ENCODE measurements at regions not wholly inside any gene's neighbourhood (a gene's known extent, or its start where the extent isn't known, plus 50 kb on each side); places are given as distances from the start of the nearest gene placed in this dataset.

DNA sequence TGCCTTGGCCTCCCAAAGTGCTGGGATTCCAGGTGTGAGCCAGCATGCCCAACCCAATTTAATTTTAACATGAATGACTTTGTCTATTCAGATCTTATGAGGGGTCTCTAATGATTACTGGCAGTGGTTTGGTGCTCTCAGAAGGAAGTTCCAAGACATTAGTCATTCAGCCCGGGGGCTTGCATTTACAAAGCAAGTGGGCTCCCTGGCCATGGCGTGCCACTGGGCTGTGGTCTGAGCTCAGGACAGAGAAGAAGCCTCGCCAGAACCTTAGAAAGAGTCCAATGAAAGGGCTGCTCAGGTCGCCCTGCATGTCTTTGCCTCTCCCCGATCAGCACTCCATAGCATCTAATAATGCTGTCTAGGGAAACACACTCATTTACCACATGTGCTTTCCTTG is 182.6 kb upstream of the CHAC2 start:
- Histone ChIP-seq H3K9me3 (replicated peaks; ENCODE audit: insufficient read depth, low read length) (no peaks in the 10 kb centered on the region), H3K9me2 (replicated peaks; ENCODE audit: insufficient read depth, low read length) (no peaks in the 10 kb centered on the region), H3K4me1 (ENCODE audit: low read length) (no peaks in the 10 kb centered on the region), H3K79me2 (ENCODE audit: low read length) (no peaks in the 10 kb centered on the region), H4K20me1 (ENCODE audit: insufficient read depth, low read length) (no peaks in the 10 kb centered on the region), H2AFZ (ENCODE audit: low read length) (no peak overlapping the region), H3K9ac (ENCODE audit: low read length) (no peak overlapping the region), H3F3A (ENCODE audit: insufficient read depth, low read length) (no peaks in the 10 kb centered on the region), H3K27me3 (replicated peaks; ENCODE audit: insufficient read depth, low read length) (no peaks in the 10 kb centered on the region), H3K27ac (ENCODE audit: low read length) (no peak overlapping the region), H3K36me3 (replicated peaks; ENCODE audit: insufficient read depth, low read length) (no peaks in the 10 kb centered on the region), H3K4me2 (ENCODE audit: low read depth, low read length) (no peak overlapping the region), H3K4me3 (ENCODE audit: low read length) (no peak overlapping the region)
- no peak for DNase-seq
- TF ChIP-seq, protein P1, sequence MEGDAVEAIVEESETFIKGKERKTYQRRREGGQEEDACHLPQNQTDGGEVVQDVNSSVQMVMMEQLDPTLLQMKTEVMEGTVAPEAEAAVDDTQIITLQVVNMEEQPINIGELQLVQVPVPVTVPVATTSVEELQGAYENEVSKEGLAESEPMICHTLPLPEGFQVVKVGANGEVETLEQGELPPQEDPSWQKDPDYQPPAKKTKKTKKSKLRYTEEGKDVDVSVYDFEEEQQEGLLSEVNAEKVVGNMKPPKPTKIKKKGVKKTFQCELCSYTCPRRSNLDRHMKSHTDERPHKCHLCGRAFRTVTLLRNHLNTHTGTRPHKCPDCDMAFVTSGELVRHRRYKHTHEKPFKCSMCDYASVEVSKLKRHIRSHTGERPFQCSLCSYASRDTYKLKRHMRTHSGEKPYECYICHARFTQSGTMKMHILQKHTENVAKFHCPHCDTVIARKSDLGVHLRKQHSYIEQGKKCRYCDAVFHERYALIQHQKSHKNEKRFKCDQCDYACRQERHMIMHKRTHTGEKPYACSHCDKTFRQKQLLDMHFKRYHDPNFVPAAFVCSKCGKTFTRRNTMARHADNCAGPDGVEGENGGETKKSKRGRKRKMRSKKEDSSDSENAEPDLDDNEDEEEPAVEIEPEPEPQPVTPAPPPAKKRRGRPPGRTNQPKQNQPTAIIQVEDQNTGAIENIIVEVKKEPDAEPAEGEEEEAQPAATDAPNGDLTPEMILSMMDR (IDR thresholded peaks at IDR 0.05; ENCODE audit: low read length): no peak
- TF ChIP-seq EZH2phosphoT487 (IDR thresholded peaks at IDR 0.05; ENCODE audit: low read length): no peak
- TF ChIP-seq EZH2 (optimal IDR thresholded peaks at IDR 0.05; ENCODE audit: low read depth, low read length): no peak

DNA sequence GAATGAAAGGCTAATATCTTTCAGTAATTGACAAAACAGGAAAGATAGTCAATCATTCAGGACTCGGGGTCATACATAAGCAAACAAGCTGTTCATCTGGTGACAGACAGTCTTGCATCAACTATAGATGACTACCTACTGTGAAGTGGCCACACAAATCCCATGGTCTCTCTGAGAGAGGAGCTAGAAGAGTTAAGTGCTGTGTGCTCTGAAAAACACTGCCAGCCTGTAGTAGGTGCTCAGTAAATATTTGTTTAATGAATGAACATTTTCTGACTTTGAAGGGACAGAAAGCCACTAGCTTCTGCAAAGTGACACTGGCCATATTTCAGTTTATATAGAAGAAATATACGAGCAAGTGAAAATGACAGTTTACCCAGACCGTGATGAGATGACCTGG is 184.0 kb upstream of the CHAC2 start:
- no peak overlapping the region for H3K4me3 ChIP-seq (ENCODE audit: low read length)
- H4K20me1 ChIP-seq (ENCODE audit: insufficient read depth, low read length): no peaks in the 10 kb centered on the region
- H3K36me3 ChIP-seq (replicated peaks; ENCODE audit: insufficient read depth, low read length): no peaks in the 10 kb centered on the region
- no peaks in the 10 kb centered on the region for H3K9me3 ChIP-seq (replicated peaks; ENCODE audit: insufficient read depth, low read length)
- no peaks in the 10 kb centered on the region for H3F3A ChIP-seq (ENCODE audit: insufficient read depth, low read length)
- H2AFZ ChIP-seq (ENCODE audit: low read length): no peak overlapping the region
- TF ChIP-seq EZH2 (optimal IDR thresholded peaks at IDR 0.05; ENCODE audit: low read depth, low read length): no peak
- no peak for TF ChIP-seq EZH2phosphoT487 (IDR thresholded peaks at IDR 0.05; ENCODE audit: low read length)
- TF ChIP-seq, protein P1 (IDR thresholded peaks at IDR 0.05; ENCODE audit: low read length): no peak
- no peaks in the 10 kb centered on the region for H3K4me1 ChIP-seq (ENCODE audit: low read length)
- no peaks in the 10 kb centered on the region for H3K9me2 ChIP-seq (replicated peaks; ENCODE audit: insufficient read depth, low read length)
- DNase-seq: no peak
- H3K9ac ChIP-seq (ENCODE audit: low read length): no peak overlapping the region
- H3K4me2 ChIP-seq (ENCODE audit: low read depth, low read length): no peak overlapping the region
- no peaks in the 10 kb centered on the region for H3K27me3 ChIP-seq (replicated peaks; ENCODE audit: insufficient read depth, low read length)
- H3K79me2 ChIP-seq (ENCODE audit: low read length): no peaks in the 10 kb centered on the region
- no peak overlapping the region for H3K27ac ChIP-seq (ENCODE audit: low read length)

DNA sequence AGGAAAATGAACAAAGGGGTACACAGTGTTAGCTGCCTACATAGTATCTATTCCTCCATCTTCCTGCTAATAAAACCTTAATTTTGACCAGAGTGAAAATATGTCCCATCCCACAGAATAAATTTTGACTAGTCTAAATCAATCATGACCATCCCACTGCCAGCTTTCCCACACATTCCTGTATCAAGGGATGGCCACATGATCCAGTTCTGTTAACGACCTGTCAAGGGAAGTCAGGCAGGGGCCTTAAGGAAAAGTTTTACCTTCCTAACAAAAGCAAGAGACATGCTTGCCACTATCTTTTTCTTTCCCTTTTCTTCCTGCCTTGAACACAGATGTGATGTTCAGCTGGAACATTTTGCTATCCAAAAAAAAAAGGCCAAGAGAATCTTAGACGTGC is 185.0 kb upstream of the CHAC2 start:
- Histone ChIP-seq H3K27me3 (replicated peaks; ENCODE audit: insufficient read depth, low read length) (no peaks in the 10 kb centered on the region), H3K4me3 (ENCODE audit: low read length) (no peak overlapping the region), H2AFZ (ENCODE audit: low read length) (no peak overlapping the region), H3K27ac (ENCODE audit: low read length) (no peak overlapping the region), H3K4me1 (ENCODE audit: low read length) (no peaks in the 10 kb centered on the region), H3K4me2 (ENCODE audit: low read depth, low read length) (no peak overlapping the region), H3F3A (ENCODE audit: insufficient read depth, low read length) (no peaks in the 10 kb centered on the region), H4K20me1 (ENCODE audit: insufficient read depth, low read length) (no peaks in the 10 kb centered on the region), H3K9ac (ENCODE audit: low read length) (no peak overlapping the region), H3K9me3 (replicated peaks; ENCODE audit: insufficient read depth, low read length) (no peaks in the 10 kb centered on the region), H3K79me2 (ENCODE audit: low read length) (no peaks in the 10 kb centered on the region), H3K9me2 (replicated peaks; ENCODE audit: insufficient read depth, low read length) (no peaks in the 10 kb centered on the region), H3K36me3 (replicated peaks; ENCODE audit: insufficient read depth, low read length) (no peaks in the 10 kb centered on the region)
- no peak for DNase-seq
- TF ChIP-seq, protein P1 (IDR thresholded peaks at IDR 0.05; ENCODE audit: low read length): no peak
- TF ChIP-seq EZH2 (optimal IDR thresholded peaks at IDR 0.05; ENCODE audit: low read depth, low read length) (no peak), EZH2phosphoT487 (IDR thresholded peaks at IDR 0.05; ENCODE audit: low read length) (no peak)
